ENCODE measurements at regions not wholly inside any gene's neighbourhood (a gene's known extent, or its start where the extent isn't known, plus 50 kb on each side); places are given as distances from the start of the nearest gene placed in this dataset.
"Not testable (repeated sequence)": the region's sequence is repeated elsewhere in the genome, so short reads cannot be mapped to it uniquely, and the experiment has no call there.

- no peak for DNase-seq
Observed at GRCh38 chr16:65572156-65572555, 450.3 kb upstream of the CDH11 start.

- DNase-seq = no peak
Observed at GRCh38 chr16:65570261-65570660, 448.4 kb upstream of the CDH11 start.

- DNase-seq = no peak
Observed at GRCh38 chr16:65559846-65560245, 438.0 kb upstream of the CDH11 start.

- DNase-seq = not testable (repeated sequence)
Observed at GRCh38 chr16:65549689-65550088, 427.8 kb upstream of the CDH11 start.

GRCh38 chr16:65548470-65548869 lies 426.6 kb upstream of the CDH11 start:
- DNase-seq = no peak

GRCh38 chr16:65547772-65548446 lies 426.0 kb upstream of the CDH11 start:
- DNase-seq = no peak

GRCh38 chr16:65546353-65546791 lies 424.5 kb upstream of the CDH11 start:
- DNase-seq = no peak

GRCh38 chr16:65545413-65545956 lies 423.6 kb upstream of the CDH11 start:
- no peak for DNase-seq

- no peak for DNase-seq
Observed at GRCh38 chr16:65543781-65544740, 422.2 kb upstream of the CDH11 start.

GRCh38 chr16:65541646-65542045 lies 419.8 kb upstream of the CDH11 start:
- DNase-seq = no peak

GRCh38 chr16:65540901-65541300 lies 419.0 kb upstream of the CDH11 start:
- no peak for DNase-seq

GRCh38 chr16:65538976-65539375 lies 417.1 kb upstream of the CDH11 start:
- DNase-seq = no peak

- DNase-seq = no peak
Observed at GRCh38 chr16:65537336-65537735, 415.5 kb upstream of the CDH11 start.

- DNase-seq = no peak
Observed at GRCh38 chr16:65534121-65534528, 412.3 kb upstream of the CDH11 start.

GRCh38 chr16:65532846-65533245 lies 411.0 kb upstream of the CDH11 start:
- no peak for DNase-seq

- no peak for DNase-seq
Observed at GRCh38 chr16:65532258-65532657, 410.4 kb upstream of the CDH11 start.

GRCh38 chr16:65531475-65531874 lies 409.6 kb upstream of the CDH11 start:
- no peak for DNase-seq

- no peak for DNase-seq
Observed at GRCh38 chr16:65525707-65526106, 403.8 kb upstream of the CDH11 start.

GRCh38 chr16:65524997-65525396 lies 403.1 kb upstream of the CDH11 start:
- no peak for DNase-seq

GRCh38 chr16:65524231-65524630 lies 402.4 kb upstream of the CDH11 start:
- no peak for DNase-seq

GRCh38 chr16:65523283-65523944 lies 401.6 kb upstream of the CDH11 start:
- no peak for DNase-seq

GRCh38 chr16:65522412-65522811 lies 400.5 kb upstream of the CDH11 start:
- DNase-seq = no peak

- DNase-seq = no peak
Observed at GRCh38 chr16:65521633-65522328, 399.9 kb upstream of the CDH11 start.
